Activated CD8-positive, alpha-beta memory T cell treated with anti-CD3 and anti-CD28 coated beads, Interleukin-2, amount 10 ng/mL, durations not matched to agents 7 days and 5 days (primary cell): ENCODE measurements at regions not wholly inside any gene's neighbourhood (a gene's known extent, or its start where the extent isn't known, plus 50 kb on each side); places are given as distances from the start of the nearest gene placed in this dataset.

Experiments used
- ATAC-seq: fragments of 150-1000 bp; cut with Tn5 transposase; one replicate; pipeline ENCODE4 v1.10.0; 2021; ENCODE audit warnings: moderate library complexity
- CTCF ChIA-PET: fragments of 350-600 bp; sonication (Branson Sonifier 250); formaldehyde crosslinking; loops from one replicate; lab custom pipeline; 2021; ENCODE audit warnings: antibody characterized with exemption; lab: Charles Lee
- DNase-seq: peaks from one replicate; pipeline ENCODE4 v3.0.0-alpha.2; 2020
- H3K27ac Mint-ChIP-seq: one replicate; pipeline ENCODE4 v1.8.0; 2021; ENCODE audit warnings: mild to moderate bottlenecking, mixed read lengths
- H3K27me3 Mint-ChIP-seq: one replicate; pipeline ENCODE4 v1.8.0; 2021; ENCODE audit warnings: mixed read lengths
- H3K36me3 Mint-ChIP-seq: one replicate; pipeline ENCODE4 v1.8.0; 2021; ENCODE audit warnings: mild to moderate bottlenecking, mixed read lengths
- H3K4me1 Mint-ChIP-seq: one replicate; pipeline ENCODE4 v1.8.0; 2021; ENCODE audit warnings: mixed read lengths
- H3K4me3 Mint-ChIP-seq: one replicate; pipeline ENCODE4 v1.8.0; 2021; ENCODE audit warnings: mild to moderate bottlenecking, moderate library complexity, mixed read lengths
- H3K9me3 Mint-ChIP-seq: one replicate; pipeline ENCODE4 v1.8.0; 2022; ENCODE audit warnings: low read depth, mixed read lengths

- no peaks in the 10 kb centered on the region for H3K36me3 Mint-ChIP-seq
- ATAC-seq, result no peak
- no peak overlapping the region for H3K4me3 Mint-ChIP-seq
Measured at GRCh38 chr3:31182661-31183060, 288.2 kb upstream of the GADL1 start.

DNA sequence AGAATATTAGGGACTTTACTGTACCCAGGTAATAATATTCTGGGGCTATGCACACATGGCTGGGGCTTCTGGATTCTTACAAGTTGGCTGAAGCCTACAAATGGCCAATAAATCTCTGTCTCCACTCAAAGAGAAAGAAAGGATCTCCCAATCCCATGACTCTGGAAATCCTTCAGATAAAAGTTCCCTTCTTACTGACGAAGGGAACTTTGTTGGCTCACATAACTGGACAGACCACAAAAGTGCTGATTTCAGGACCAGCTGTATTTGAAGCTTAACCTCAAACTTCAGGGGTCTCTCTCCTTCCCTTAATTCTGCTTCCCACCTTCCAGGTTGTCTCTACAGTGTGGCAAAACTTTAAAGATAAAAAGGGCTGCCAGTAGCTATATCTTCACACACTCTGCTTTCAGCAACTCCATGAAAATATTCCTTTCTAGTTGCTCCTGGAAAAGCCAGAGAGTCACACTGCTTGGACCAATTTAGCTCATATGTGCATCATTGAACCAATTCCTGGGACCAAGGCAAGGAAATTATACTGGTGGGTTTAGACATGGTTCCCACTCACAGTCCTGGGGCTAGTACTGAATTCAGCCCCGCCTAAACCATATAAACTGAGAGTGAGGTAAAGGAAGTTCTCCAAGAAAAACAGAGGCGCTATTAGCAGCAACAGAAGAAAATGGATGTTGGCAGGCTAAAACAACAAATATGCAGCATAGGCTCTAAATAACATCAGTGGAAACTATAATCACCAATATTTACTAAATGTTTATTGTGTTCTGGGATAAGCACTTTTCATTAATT is 290.0 kb upstream of the GADL1 start:
- Mint-ChIP-seq H3K4me3 (no peak overlapping the region), H3K36me3 (no peaks in the 10 kb centered on the region), H3K4me1 (no peaks in the 10 kb centered on the region), H3K27ac (no peak overlapping the region), H3K9me3 (no peaks in the 10 kb centered on the region), H3K27me3 (peaks cover 2% of the 10 kb centered on the region)
- CTCF ChIA-PET, result no interaction called here
- DNase-seq (no peak), ATAC-seq (no peak)

More at GRCh38 chr3:31182661-31183060, 288.2 kb upstream of the GADL1 start:
- no peaks in the 10 kb centered on the region for H3K4me1 Mint-ChIP-seq
- no peak overlapping the region for H3K27ac Mint-ChIP-seq
- DNase-seq, result no peak
- no peaks in the 10 kb centered on the region for H3K9me3 Mint-ChIP-seq
- CTCF ChIA-PET, result no interaction called here
- H3K27me3 Mint-ChIP-seq, result peaks cover 2% of the 10 kb centered on the region

- H3K27me3 Mint-ChIP-seq, result peaks cover 2% of the 10 kb centered on the region
- no peak overlapping the region for H3K27ac Mint-ChIP-seq
- DNase-seq (no peak), ATAC-seq (no peak)
- no peak overlapping the region for H3K4me3 Mint-ChIP-seq
- CTCF ChIA-PET, result no interaction called here
- H3K4me1 Mint-ChIP-seq, result no peaks in the 10 kb centered on the region
- H3K36me3 Mint-ChIP-seq, result no peaks in the 10 kb centered on the region
- no peaks in the 10 kb centered on the region for H3K9me3 Mint-ChIP-seq
Measured at GRCh38 chr3:31185062-31185357, 290.5 kb upstream of the GADL1 start.

- CTCF ChIA-PET, result no interaction called here
- Mint-ChIP-seq H3K4me1 (no peaks in the 10 kb centered on the region), H3K9me3 (no peaks in the 10 kb centered on the region), H3K27ac (no peak overlapping the region), H3K36me3 (no peaks in the 10 kb centered on the region), H3K4me3 (no peak overlapping the region), H3K27me3 (peaks cover 2% of the 10 kb centered on the region)
- ATAC-seq (no peak), DNase-seq (no peak)
Measured at GRCh38 chr3:31186041-31186440, 291.6 kb upstream of the GADL1 start.

GRCh38 chr3:31187380-31187779 is 292.9 kb upstream of the GADL1 start:
- ATAC-seq, result no peak
- H3K36me3 Mint-ChIP-seq, result no peaks in the 10 kb centered on the region
- no peak overlapping the region for H3K27ac Mint-ChIP-seq
- CTCF ChIA-PET, result no interaction called here
- no peaks in the 10 kb centered on the region for H3K9me3 Mint-ChIP-seq
- no peak overlapping the region for H3K4me3 Mint-ChIP-seq
- H3K27me3 Mint-ChIP-seq, result peaks cover 2% of the 10 kb centered on the region
- H3K4me1 Mint-ChIP-seq, result no peaks in the 10 kb centered on the region
- no peak for DNase-seq

DNA sequence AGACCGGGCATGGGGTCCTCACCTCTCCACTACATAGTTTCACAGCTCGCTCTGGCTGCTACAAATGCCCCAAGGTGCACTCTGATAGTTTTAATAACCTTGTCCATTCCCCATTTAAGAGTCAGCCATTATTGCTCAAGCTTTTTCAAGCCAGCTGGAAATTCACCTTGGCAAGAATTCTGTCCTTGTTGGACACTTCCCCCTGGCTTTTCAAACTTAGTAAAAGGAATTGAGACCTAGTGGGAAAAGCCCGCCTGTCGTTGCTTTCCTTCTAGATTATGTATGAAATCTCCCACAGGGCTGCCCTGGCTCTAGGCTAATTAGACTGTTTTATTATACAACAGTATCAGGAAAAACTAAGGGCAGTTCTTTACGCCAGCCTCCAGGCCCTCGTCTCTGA is 293.7 kb upstream of the GADL1 start:
- no peak overlapping the region for H3K27ac Mint-ChIP-seq
- H3K9me3 Mint-ChIP-seq, result no peaks in the 10 kb centered on the region
- H3K4me3 Mint-ChIP-seq, result no peak overlapping the region
- CTCF ChIA-PET, result no interaction called here
- H3K36me3 Mint-ChIP-seq, result no peaks in the 10 kb centered on the region
- ATAC-seq, result no peak
- no peaks in the 10 kb centered on the region for H3K4me1 Mint-ChIP-seq
- DNase-seq, result no peak
- H3K27me3 Mint-ChIP-seq, result no peaks in the 10 kb centered on the region

GRCh38 chr3:31189330-31189729 is 294.9 kb upstream of the GADL1 start:
- Mint-ChIP-seq H3K36me3 (no peaks in the 10 kb centered on the region), H3K4me3 (no peak overlapping the region), H3K9me3 (no peaks in the 10 kb centered on the region), H3K4me1 (peaks cover 2% of the 10 kb centered on the region), H3K27me3 (no peaks in the 10 kb centered on the region), H3K27ac (no peak overlapping the region)
- ATAC-seq (no peak), DNase-seq (no peak)
- CTCF ChIA-PET, result no interaction called here

- H3K4me1 Mint-ChIP-seq, result peaks cover 2% of the 10 kb centered on the region
- H3K9me3 Mint-ChIP-seq, result no peaks in the 10 kb centered on the region
- CTCF ChIA-PET, result no interaction called here
- H3K27ac Mint-ChIP-seq, result no peak overlapping the region
- no peak overlapping the region for H3K4me3 Mint-ChIP-seq
- ATAC-seq (no peak), DNase-seq (no peak)
- H3K27me3 Mint-ChIP-seq, result no peaks in the 10 kb centered on the region
- H3K36me3 Mint-ChIP-seq, result no peaks in the 10 kb centered on the region
Measured at GRCh38 chr3:31189971-31190370, 295.5 kb upstream of the GADL1 start.

DNA sequence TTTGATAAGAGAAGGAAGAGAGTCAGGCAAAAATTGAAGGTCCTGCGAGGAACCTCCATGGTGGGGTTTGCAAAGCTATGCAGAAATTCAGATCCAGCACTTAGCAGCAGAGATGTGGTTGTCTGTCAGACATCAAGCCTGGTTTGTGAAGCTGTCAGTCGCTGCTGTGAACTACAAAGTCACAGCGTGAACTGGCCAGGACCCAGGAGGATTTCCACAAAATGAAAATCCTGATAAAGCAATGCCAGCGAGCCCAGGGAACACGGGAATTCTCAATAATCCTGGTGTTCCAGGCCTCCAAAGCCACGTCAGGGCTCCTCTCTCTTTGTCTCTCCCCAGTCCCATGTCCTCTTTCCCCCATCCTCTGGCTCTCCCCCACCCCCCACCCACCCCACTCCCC is 296.9 kb upstream of the GADL1 start:
- Mint-ChIP-seq H3K4me1 (peaks cover 2% of the 10 kb centered on the region), H3K4me3 (no peak overlapping the region), H3K36me3 (no peaks in the 10 kb centered on the region), H3K9me3 (no peaks in the 10 kb centered on the region), H3K27me3 (no peaks in the 10 kb centered on the region), H3K27ac (no peak overlapping the region)
- CTCF ChIA-PET, result no interaction called here
- no peak for ATAC-seq
- no peak for DNase-seq

DNA sequence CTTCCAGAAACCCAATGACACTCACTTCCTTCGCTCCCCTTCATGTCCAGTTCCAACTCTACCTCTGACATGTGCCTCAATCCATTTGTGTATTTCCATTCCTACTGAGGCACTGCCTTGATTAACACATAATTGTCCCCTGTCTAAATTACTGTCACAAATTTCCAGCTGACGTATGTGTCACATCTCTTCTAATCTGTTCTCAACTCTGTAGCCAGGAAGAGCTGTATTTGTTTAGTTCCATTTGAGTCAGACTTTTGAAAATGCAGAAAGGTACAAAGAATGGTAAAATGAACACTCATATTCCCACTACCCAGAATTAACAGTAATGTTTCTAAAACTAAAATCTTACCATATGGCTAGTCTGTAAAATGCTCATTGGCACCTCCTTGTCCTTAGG is 299.0 kb upstream of the GADL1 start:
- Mint-ChIP-seq H3K36me3 (no peaks in the 10 kb centered on the region), H3K9me3 (no peaks in the 10 kb centered on the region), H3K4me1 (peaks cover 2% of the 10 kb centered on the region), H3K27ac (no peak overlapping the region), H3K27me3 (no peaks in the 10 kb centered on the region), H3K4me3 (no peak overlapping the region)
- ATAC-seq, result no peak
- CTCF ChIA-PET, result no interaction called here
- no peak for DNase-seq

GRCh38 chr3:31193871-31194270 is 299.4 kb upstream of the GADL1 start:
- H3K27ac Mint-ChIP-seq, result no peak overlapping the region

DNA sequence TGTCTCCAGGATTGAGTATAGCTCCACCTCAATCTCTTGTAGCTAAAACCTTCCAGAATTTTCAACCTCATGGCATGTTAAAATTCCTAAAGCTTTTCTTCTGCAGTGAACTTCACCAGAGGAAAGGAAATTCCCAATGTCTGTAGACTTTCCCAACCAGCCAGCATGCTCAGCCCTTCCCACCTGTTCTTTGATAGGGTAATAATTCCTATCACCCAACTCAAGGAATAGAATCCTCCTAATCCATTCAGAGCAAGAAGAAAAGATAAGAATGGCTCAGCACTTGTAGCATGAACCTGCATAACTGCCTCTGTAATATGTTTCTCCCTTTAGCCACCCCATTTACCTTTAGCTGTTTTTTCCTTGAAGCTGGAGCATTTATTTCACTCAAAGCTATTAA is 301.8 kb upstream of the GADL1 start:
- H3K27ac Mint-ChIP-seq, result no peak overlapping the region
- no peak overlapping the region for H3K4me3 Mint-ChIP-seq
- H3K36me3 Mint-ChIP-seq, result no peaks in the 10 kb centered on the region
- H3K27me3 Mint-ChIP-seq, result no peaks in the 10 kb centered on the region
- H3K9me3 Mint-ChIP-seq, result peaks cover 2% of the 10 kb centered on the region
- H3K4me1 Mint-ChIP-seq, result peaks cover 2% of the 10 kb centered on the region
- DNase-seq (no peak), ATAC-seq (no peak)
- CTCF ChIA-PET, result no interaction called here

More at GRCh38 chr3:31193871-31194270, 299.4 kb upstream of the GADL1 start:
- H3K4me1 Mint-ChIP-seq, result peaks cover 2% of the 10 kb centered on the region
- CTCF ChIA-PET, result no interaction called here
- no peak overlapping the region for H3K4me3 Mint-ChIP-seq
- ATAC-seq, result no peak
- no peaks in the 10 kb centered on the region for H3K9me3 Mint-ChIP-seq
- no peak for DNase-seq
- no peaks in the 10 kb centered on the region for H3K36me3 Mint-ChIP-seq
- H3K27me3 Mint-ChIP-seq, result no peaks in the 10 kb centered on the region

GRCh38 chr3:31196881-31197364 is 302.5 kb upstream of the GADL1 start:
- Mint-ChIP-seq H3K27ac (no peak overlapping the region), H3K4me3 (no peak overlapping the region), H3K36me3 (no peaks in the 10 kb centered on the region), H3K4me1 (peaks cover 2% of the 10 kb centered on the region), H3K27me3 (no peaks in the 10 kb centered on the region), H3K9me3 (peaks cover 3% of the 10 kb centered on the region)
- ATAC-seq (no peak), DNase-seq (no peak)
- CTCF ChIA-PET, result no interaction called here

- Mint-ChIP-seq H3K4me1 (peaks cover 2% of the 10 kb centered on the region), H3K36me3 (no peaks in the 10 kb centered on the region), H3K27ac (no peak overlapping the region), H3K27me3 (no peaks in the 10 kb centered on the region), H3K4me3 (no peak overlapping the region), H3K9me3 (peaks cover 3% of the 10 kb centered on the region)
- DNase-seq (no peak), ATAC-seq (no peak)
- CTCF ChIA-PET, result no interaction called here
Measured at GRCh38 chr3:31197941-31198340, 303.5 kb upstream of the GADL1 start.
